IMR-90 (cell line): ENCODE measurements at regions not wholly inside any gene's neighbourhood (a gene's known extent, or its start where the extent isn't known, plus 50 kb on each side); places are given as distances from the start of the nearest gene placed in this dataset.

Experiments
- ATAC-seq: fragments of 200-7000 bp; cut with Tn5 transposase; 2 replicates; pipeline ENCODE4 v1.9.1; 2020; ENCODE audit warnings: low read depth, mild to moderate bottlenecking, moderate library complexity
- BruUV-seq: library from RNA; stranded (reverse); fragments of 400-500 nt; replicated peaks from 2 replicates; lab custom pipeline; 2021; lab: Mats Ljungman, UMichigan
- CTCF ChIA-PET: fragments of 300-600 bp; formaldehyde crosslinking; extraction: SDS; loops from one replicate; lab custom pipeline; 2021; ENCODE audit warnings: antibody characterized with exemption; lab: Yijun Ruan, JAX
- POLR2A ChIA-PET: fragments of 300-600 bp; sonication (Branson Sonifier 250); formaldehyde crosslinking; loops from one replicate; lab custom pipeline; 2022; ENCODE audit warnings: antibody characterized with exemption; ENCODE audit not compliant: unreplicated experiment; lab: Charles Lee
- DNase-seq: peaks from one replicate; pipeline ENCODE4 v3.0.0; 2013
- H2AFZ ChIP-seq: replicated peaks from 2 replicates; pipeline ENCODE3; 2013; ENCODE audit warnings: low read length, mild to moderate bottlenecking; ENCODE audit not compliant: poor library complexity
- H2AK5ac ChIP-seq: 2 replicates; pipeline ENCODE4 v1.6.1; 2013; ENCODE audit warnings: low read depth, low read length, inconsistent platforms
- H2AK9ac ChIP-seq: replicated peaks from 2 replicates; pipeline ENCODE3; 2013; ENCODE audit warnings: mild to moderate bottlenecking, low read depth, low read length, moderate library complexity; ENCODE audit not compliant: poor library complexity
- H2BK120ac ChIP-seq: 2 replicates; pipeline ENCODE4 v1.6.1; 2013; ENCODE audit warnings: low read depth, low read length, inconsistent platforms
- H2BK15ac ChIP-seq: 3 replicates; pipeline ENCODE4 v1.6.1; 2013; ENCODE audit warnings: low read depth, low read length, inconsistent platforms
- H2BK20ac ChIP-seq: 2 replicates; pipeline ENCODE4 v1.6.1; 2013; ENCODE audit warnings: low read depth, mild to moderate bottlenecking, inconsistent platforms, low read length, moderate library complexity
- H2BK5ac ChIP-seq: 2 replicates; pipeline ENCODE4 v1.6.1; 2013; ENCODE audit warnings: mild to moderate bottlenecking, low read depth, low read length, inconsistent platforms; ENCODE audit not compliant: poor library complexity, severe bottlenecking
- H3K14ac ChIP-seq: replicated peaks from 2 replicates; pipeline ENCODE4 v1.6.1; 2013; ENCODE audit warnings: low read depth, low read length, inconsistent platforms
- H3K18ac ChIP-seq: 2 replicates; pipeline ENCODE4 v1.6.1; 2013; ENCODE audit warnings: low read depth, low read length, control low read depth
- H3K23ac ChIP-seq: 2 replicates; pipeline ENCODE4 v1.6.1; 2013; ENCODE audit warnings: low read depth, low read length, inconsistent platforms
- H3K27ac ChIP-seq: 2 replicates; pipeline ENCODE4 v1.5.1; 2013; ENCODE audit warnings: mild to moderate bottlenecking, control low read depth, low read length; ENCODE audit not compliant: insufficient read depth
- H3K27me3 ChIP-seq: 2 replicates; pipeline ENCODE4 v1.6.1; 2013; ENCODE audit warnings: low read length; ENCODE audit not compliant: control insufficient read depth, insufficient read depth
- H3K36me3 ChIP-seq: 2 replicates; pipeline ENCODE4 v1.6.1; 2013; ENCODE audit warnings: low read length, mixed read lengths; ENCODE audit not compliant: control insufficient read depth, insufficient read depth
- H3K4ac ChIP-seq: 2 replicates; pipeline ENCODE4 v1.6.1; 2013; ENCODE audit warnings: low read depth, low read length, inconsistent platforms
- H3K4me1 ChIP-seq: 2 replicates; pipeline ENCODE4 v1.6.1; 2013; ENCODE audit warnings: low read length, mixed read lengths; ENCODE audit not compliant: control insufficient read depth, insufficient read depth
- H3K4me2 ChIP-seq: 2 replicates; pipeline ENCODE4 v1.6.1; 2013; ENCODE audit warnings: low read depth, mild to moderate bottlenecking, control low read depth, low read length, moderate library complexity
- H3K4me3 ChIP-seq: 2 replicates; pipeline ENCODE4 v1.5.1; 2013; ENCODE audit warnings: low read depth, mild to moderate bottlenecking, control low read depth, low read length, moderate library complexity; ENCODE audit not compliant: insufficient read depth
- H3K56ac ChIP-seq: 2 replicates; pipeline ENCODE4 v1.6.1; 2013; ENCODE audit warnings: low read length, inconsistent platforms; ENCODE audit not compliant: insufficient read depth; ENCODE audit errors: extremely low read depth
- H3K79me1 ChIP-seq, 2 experiments: 2 replicates each; pipeline ENCODE4 v1.6.1; 2013; ENCODE audit warnings: low read length in 2 of 2, inconsistent platforms in 1 of 2, low read depth in 1 of 2
- H3K9ac ChIP-seq: 2 replicates; pipeline ENCODE4 v1.6.1; 2013; ENCODE audit warnings: low read depth, low read length, control low read depth
- H3K9me1 ChIP-seq: 2 replicates; pipeline ENCODE4 v1.6.1; 2013; ENCODE audit warnings: low read length, inconsistent platforms; ENCODE audit not compliant: insufficient read depth
- H3K9me3 ChIP-seq: 2 replicates; pipeline ENCODE4 v1.6.1; 2013; ENCODE audit warnings: low read length; ENCODE audit not compliant: control insufficient read depth, insufficient read depth
- H4K20me1 ChIP-seq: 2 replicates; pipeline ENCODE4 v1.6.1; 2013; ENCODE audit warnings: low read length, inconsistent platforms; ENCODE audit not compliant: insufficient read depth
- H4K5ac ChIP-seq: 2 replicates; pipeline ENCODE4 v1.6.1; 2013; ENCODE audit warnings: mild to moderate bottlenecking, low read depth, low read length, control low read depth
- H4K8ac ChIP-seq, 2 experiments: 2 replicates each; pipeline ENCODE4 v1.6.1; 2013; ENCODE audit warnings: low read depth in 2 of 2, low read length in 2 of 2, control low read depth in 1 of 2, inconsistent platforms in 1 of 2
- H4K91ac ChIP-seq: 2 replicates; pipeline ENCODE4 v1.6.1; 2013; ENCODE audit warnings: low read depth, low read length, inconsistent platforms; ENCODE audit not compliant: insufficient read depth
- BHLHE40 ChIP-seq: fragments of 150-350 bp; IDR thresholded peaks from 2 replicates; pipeline ENCODE4 v1.6.1; 2016; ENCODE audit warnings: mild to moderate bottlenecking, low read depth, low read length
- CEBPB ChIP-seq: IDR thresholded peaks from 2 replicates; pipeline ENCODE4 v1.6.1; 2012; ENCODE audit warnings: low read depth, low read length, improper control_type of control experiment
- CHD1 ChIP-seq: IDR thresholded peaks from 2 replicates; pipeline ENCODE4 v1.6.1; 2012; ENCODE audit warnings: low read depth, low read length, improper control_type of control experiment
- FOS ChIP-seq: fragments of 150-350 bp; IDR thresholded peaks from 2 replicates; pipeline ENCODE4 v1.6.1; 2016; ENCODE audit warnings: low read depth, low read length
- MAFK ChIP-seq: IDR thresholded peaks from 2 replicates; pipeline ENCODE4 v1.6.1; 2012; ENCODE audit warnings: low read depth, low read length, improper control_type of control experiment
- MAZ ChIP-seq: IDR thresholded peaks from 2 replicates; pipeline ENCODE4 v1.6.1; 2012; ENCODE audit warnings: low read depth, mild to moderate bottlenecking, low read length, improper control_type of control experiment, moderate library complexity, borderline replicate concordance
- MXI1 ChIP-seq: IDR thresholded peaks from 2 replicates; pipeline ENCODE4 v1.6.1; 2012; ENCODE audit warnings: low read depth, mild to moderate bottlenecking, low read length, moderate library complexity, borderline replicate concordance
- NFE2L2 ChIP-seq: fragments of 150-350 bp; IDR thresholded peaks from 2 replicates; pipeline ENCODE4 v1.6.1; 2016; ENCODE audit warnings: low read depth, mild to moderate bottlenecking, low read length
- RAD21 ChIP-seq: IDR thresholded peaks from 2 replicates; pipeline ENCODE4 v1.6.1; 2012; ENCODE audit warnings: low read length, improper control_type of control experiment
- RCOR1 ChIP-seq: IDR thresholded peaks from 2 replicates; pipeline ENCODE4 v1.6.1; 2012; ENCODE audit warnings: mild to moderate bottlenecking, low read length, improper control_type of control experiment; ENCODE audit not compliant: insufficient replicate concordance
- RFX5 ChIP-seq: IDR thresholded peaks from 2 replicates; pipeline ENCODE4 v1.8.0; 2012; ENCODE audit warnings: low read depth, mild to moderate bottlenecking, low read length, moderate library complexity
- SMC3 ChIP-seq: fragments of 150-350 bp; IDR thresholded peaks from 2 replicates; pipeline ENCODE4 v1.6.1; 2016; ENCODE audit warnings: low read depth, mild to moderate bottlenecking, antibody characterized with exemption, low read length, moderate library complexity
- WGBS, 2 experiments: methylation state at CpG; one replicate each; pipeline versions ENCODE4 v1.1.5 to v1.1.7; 2013; ENCODE audit warnings: missing lambda C conversion rate in 2 of 2; ENCODE audit not compliant: insufficient read length in 1 of 2; ENCODE audit errors: extremely low coverage in 2 of 2; 5-methylcytosine and 5-hydroxymethylcytosine counted together
- dilution Hi-C: fragments of 300-500 bp; cut with HindIII; formaldehyde crosslinking; loops from one replicate; pipeline ENCODE4 v1.14.3; 2018; ENCODE audit warnings: low sequenced_read_pairs; ENCODE audit not compliant: unreplicated experiment
- in situ Hi-C: fragments of 300-500 bp; cut with MboI; formaldehyde crosslinking; loops from 3 replicates; pipeline ENCODE4 v1.14.3; 2019; ENCODE audit warnings: low sequenced_read_pairs, inconsistent platforms, mixed read lengths
- intact Hi-C: fragments of 100-400 bp; cut with micrococcal nuclease; formaldehyde crosslinking; loops from 2 replicates; pipeline ENCODE4 v1.10.0; 2022
- TF ChIP-seq, protein P1 (sequence below): conservative IDR thresholded peaks from 2 replicates; pipeline ENCODE4 v1.5.1; 2012; ENCODE audit warnings: mild to moderate bottlenecking, low read depth, low read length, improper control_type of control experiment
- TF ChIP-seq, protein P2 (sequence below): fragments of 150-350 bp; IDR thresholded peaks from 2 replicates; pipeline ENCODE4 v1.6.1; 2017; ENCODE audit warnings: mild to moderate bottlenecking, antibody characterized with exemption, low read length, low read depth
- TF ChIP-seq, protein P3 (sequence below): fragments of 150-350 bp; IDR thresholded peaks from 2 replicates; pipeline ENCODE4 v1.6.1; 2016; ENCODE audit warnings: low read depth, mild to moderate bottlenecking, low read length, moderate library complexity, borderline replicate concordance

DNA sequence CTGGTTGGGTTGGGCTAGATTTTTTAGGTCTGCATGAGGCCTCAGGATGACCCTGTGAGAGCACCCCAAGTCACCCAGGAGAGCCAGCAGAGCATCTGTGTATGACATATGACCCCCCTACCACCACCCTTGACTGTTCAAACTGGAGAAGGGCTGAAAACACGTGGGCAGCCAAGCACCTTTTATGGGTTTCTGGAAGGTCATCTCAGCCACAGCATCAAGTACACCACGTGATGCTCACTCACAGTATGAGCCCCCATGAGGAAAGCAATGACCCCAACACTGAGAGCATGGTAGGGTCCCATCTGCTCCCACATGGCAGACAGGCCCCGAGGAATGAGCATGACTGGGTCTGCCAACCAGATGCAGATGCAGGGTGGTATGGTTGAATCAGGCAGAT is 149.4 kb upstream of the GDF10 start:
- Histone ChIP-seq H3K79me1 (peaks cover 13 to 21% of the 10 kb centered on the region in 2 experiments; a peak in 3 of 4 replicates), H3K4ac (no peak overlapping the region), H2AK9ac (no peak overlapping the region), H3K4me3 (no peak overlapping the region), H3K56ac (no peak overlapping the region), H2BK15ac (no peak overlapping the region), H2BK120ac (no peak overlapping the region), H4K8ac (no peak overlapping the region), H3K27ac (no peak overlapping the region), H4K20me1 (no peaks in the 10 kb centered on the region), H4K5ac (no peak overlapping the region), H3K27me3 (no peaks in the 10 kb centered on the region), H3K9me3 (peaks cover 9% of the 10 kb centered on the region), H3K9ac (no peak overlapping the region), H3K4me1 (no peaks in the 10 kb centered on the region), H3K9me1 (no peaks in the 10 kb centered on the region), H3K36me3 (peaks cover 15% of the 10 kb centered on the region), H2BK5ac (no peak overlapping the region), H2AK5ac (no peak overlapping the region), H2AFZ (no peak overlapping the region), H2BK20ac (no peak overlapping the region), H3K14ac (no peak overlapping the region), H4K91ac (no peak overlapping the region), H3K23ac (no peak overlapping the region), H3K18ac (no peak overlapping the region), H3K4me2 (no peak overlapping the region)
- dilution Hi-C loops (no loop called here), in situ Hi-C loops (no loop called here), intact Hi-C loops (no loop called here)
- CTCF ChIA-PET: no interaction called here
- POLR2A ChIA-PET: no interaction called here
- TF ChIP-seq BHLHE40: no peak
- no peak for TF ChIP-seq FOS
- TF ChIP-seq RFX5: no peak
- no peak for TF ChIP-seq NFE2L2
- TF ChIP-seq, protein P1, sequence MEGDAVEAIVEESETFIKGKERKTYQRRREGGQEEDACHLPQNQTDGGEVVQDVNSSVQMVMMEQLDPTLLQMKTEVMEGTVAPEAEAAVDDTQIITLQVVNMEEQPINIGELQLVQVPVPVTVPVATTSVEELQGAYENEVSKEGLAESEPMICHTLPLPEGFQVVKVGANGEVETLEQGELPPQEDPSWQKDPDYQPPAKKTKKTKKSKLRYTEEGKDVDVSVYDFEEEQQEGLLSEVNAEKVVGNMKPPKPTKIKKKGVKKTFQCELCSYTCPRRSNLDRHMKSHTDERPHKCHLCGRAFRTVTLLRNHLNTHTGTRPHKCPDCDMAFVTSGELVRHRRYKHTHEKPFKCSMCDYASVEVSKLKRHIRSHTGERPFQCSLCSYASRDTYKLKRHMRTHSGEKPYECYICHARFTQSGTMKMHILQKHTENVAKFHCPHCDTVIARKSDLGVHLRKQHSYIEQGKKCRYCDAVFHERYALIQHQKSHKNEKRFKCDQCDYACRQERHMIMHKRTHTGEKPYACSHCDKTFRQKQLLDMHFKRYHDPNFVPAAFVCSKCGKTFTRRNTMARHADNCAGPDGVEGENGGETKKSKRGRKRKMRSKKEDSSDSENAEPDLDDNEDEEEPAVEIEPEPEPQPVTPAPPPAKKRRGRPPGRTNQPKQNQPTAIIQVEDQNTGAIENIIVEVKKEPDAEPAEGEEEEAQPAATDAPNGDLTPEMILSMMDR: no peak
- TF ChIP-seq, protein P2, sequence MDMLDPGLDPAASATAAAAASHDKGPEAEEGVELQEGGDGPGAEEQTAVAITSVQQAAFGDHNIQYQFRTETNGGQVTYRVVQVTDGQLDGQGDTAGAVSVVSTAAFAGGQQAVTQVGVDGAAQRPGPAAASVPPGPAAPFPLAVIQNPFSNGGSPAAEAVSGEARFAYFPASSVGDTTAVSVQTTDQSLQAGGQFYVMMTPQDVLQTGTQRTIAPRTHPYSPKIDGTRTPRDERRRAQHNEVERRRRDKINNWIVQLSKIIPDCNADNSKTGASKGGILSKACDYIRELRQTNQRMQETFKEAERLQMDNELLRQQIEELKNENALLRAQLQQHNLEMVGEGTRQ: no peak
- no peak for TF ChIP-seq MAZ
- TF ChIP-seq, protein P3, sequence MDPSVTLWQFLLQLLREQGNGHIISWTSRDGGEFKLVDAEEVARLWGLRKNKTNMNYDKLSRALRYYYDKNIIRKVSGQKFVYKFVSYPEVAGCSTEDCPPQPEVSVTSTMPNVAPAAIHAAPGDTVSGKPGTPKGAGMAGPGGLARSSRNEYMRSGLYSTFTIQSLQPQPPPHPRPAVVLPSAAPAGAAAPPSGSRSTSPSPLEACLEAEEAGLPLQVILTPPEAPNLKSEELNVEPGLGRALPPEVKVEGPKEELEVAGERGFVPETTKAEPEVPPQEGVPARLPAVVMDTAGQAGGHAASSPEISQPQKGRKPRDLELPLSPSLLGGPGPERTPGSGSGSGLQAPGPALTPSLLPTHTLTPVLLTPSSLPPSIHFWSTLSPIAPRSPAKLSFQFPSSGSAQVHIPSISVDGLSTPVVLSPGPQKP: no peak
- TF ChIP-seq MAFK: no peak
- no peak for TF ChIP-seq RCOR1
- no peak for TF ChIP-seq SMC3
- no peak for TF ChIP-seq RAD21
- TF ChIP-seq MXI1: no peak
- no peak for TF ChIP-seq CEBPB
- TF ChIP-seq CHD1: no peak
- no CpG with 5 or more reads among the region's 3 CpGs for WGBS, 2 experiments
- no peak for ATAC-seq
- no TSS peak for BruUV-seq
- no peak for DNase-seq
